Omental fat pad (tissue), 3 donors: ENCODE measurements at regions not wholly inside any gene's neighbourhood (a gene's known extent, or its start where the extent isn't known, plus 50 kb on each side); places are given as distances from the start of the nearest gene placed in this dataset.

Experiments used
- ATAC-seq: fragments of 150-250 bp; one replicate; pipeline ENCODE4 v1.9.1; 2016; ENCODE audit warnings: mild to moderate bottlenecking, moderate library complexity; ENCODE audit not compliant: low FRiP score
- DNase-seq: peaks from one replicate; pipeline ENCODE4 v3.0.0-alpha.2; 2019; ENCODE audit warnings: low spot score
- CTCF ChIP-seq, 3 donors: fragments of 450-650 bp; IDR thresholded peaks; one replicate each; pipeline ENCODE4 v1.5.1; 2016 to 2017; ENCODE audit warnings: antibody characterized with exemption in 3 of 3, mild to moderate bottlenecking in 3 of 3, moderate library complexity in 2 of 3

- no peak for TF ChIP-seq CTCF (IDR thresholded peaks at IDR 0.05)
- no peak for ATAC-seq
- DNase-seq, result no peak
These were observed 208.7 kb downstream of the AEBP2 start for GRCh38 chr12:19647806-19648556.

- ATAC-seq (no peak), DNase-seq (no peak)
- TF ChIP-seq CTCF (IDR thresholded peaks at IDR 0.05), result no peak
These were observed 209.3 kb downstream of the AEBP2 start for GRCh38 chr12:19648591-19648990.

- no peak for ATAC-seq
- no peak for TF ChIP-seq CTCF (IDR thresholded peaks at IDR 0.05)
These were observed 213.1 kb downstream of the AEBP2 start for GRCh38 chr12:19652386-19652785.

DNA sequence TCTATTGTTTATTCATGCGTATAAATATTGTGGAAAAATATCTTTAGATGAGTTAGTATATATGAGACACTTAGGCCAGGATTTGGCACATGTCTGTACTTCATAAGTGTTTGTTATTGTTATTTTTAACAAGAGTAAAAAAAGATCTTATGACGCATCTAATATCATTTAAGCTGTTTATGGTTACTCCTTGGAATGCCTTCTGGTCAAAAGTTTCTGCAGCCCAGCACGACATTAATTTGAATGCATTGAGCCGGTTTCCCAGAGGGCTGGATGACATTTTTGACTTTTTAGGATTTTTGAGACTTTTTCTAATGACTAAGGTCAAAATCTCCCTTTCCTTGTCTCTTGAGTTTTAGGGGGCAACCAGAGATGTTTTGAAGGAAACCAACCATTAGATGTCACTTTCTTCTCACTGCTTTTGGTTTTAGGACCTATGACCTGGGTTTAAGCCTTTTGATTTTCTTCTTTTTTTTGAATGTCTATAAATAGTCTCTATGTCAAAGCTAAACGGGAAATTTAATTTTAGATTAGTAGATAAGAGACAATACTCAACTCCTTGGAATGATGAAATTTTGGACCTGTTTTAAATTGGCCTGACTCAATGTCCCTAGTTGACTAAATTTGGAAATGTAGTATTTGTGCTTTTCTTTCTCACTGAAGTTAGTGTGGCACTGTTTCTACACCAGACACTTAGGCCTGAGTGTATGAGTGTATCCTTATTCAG is 215.5 kb downstream of the AEBP2 start:
- no peak for TF ChIP-seq CTCF (IDR thresholded peaks at IDR 0.05)
- DNase-seq (no peak), ATAC-seq (no peak)

More at GRCh38 chr12:19652386-19652785, 213.1 kb downstream of the AEBP2 start:
- DNase-seq, result no peak

DNA sequence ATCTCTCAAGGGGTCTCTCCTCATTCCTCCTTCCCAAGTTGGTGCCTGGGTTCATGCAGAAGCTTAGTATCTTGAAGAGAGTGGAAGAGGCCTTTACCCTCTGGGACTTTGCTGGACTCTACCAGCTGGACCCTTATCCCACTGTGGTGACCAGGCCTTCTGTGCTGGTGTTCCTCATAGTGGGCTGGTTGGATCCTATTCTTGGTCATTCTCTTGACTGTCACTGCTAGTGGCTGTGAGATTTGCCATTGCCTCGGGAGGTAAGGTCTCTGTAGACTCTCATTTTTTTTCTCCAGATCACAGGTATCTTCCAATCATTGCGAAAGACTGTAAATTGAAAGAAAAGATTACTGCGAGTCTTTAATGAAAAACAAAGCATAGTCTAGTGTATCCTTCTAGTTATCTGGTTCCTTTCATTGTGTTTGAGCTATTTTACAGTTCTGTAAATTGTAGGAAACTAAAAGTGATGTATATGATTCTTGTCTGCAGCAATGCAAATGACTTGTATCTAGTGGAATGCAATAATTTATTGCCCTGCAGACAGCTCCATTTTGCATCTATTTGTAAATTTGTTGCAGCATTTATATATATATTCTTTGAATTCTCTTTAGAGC is 217.9 kb downstream of the AEBP2 start:
- TF ChIP-seq CTCF (IDR thresholded peaks at IDR 0.05), result no peak
- ATAC-seq, result no peak
- no peak for DNase-seq

- no peak for ATAC-seq
- DNase-seq, result no peak
- TF ChIP-seq CTCF (IDR thresholded peaks at IDR 0.05), result no peak
These were observed 218.4 kb downstream of the AEBP2 start for GRCh38 chr12:19657732-19658130.
